ENCODE measurements at regions not wholly inside any gene's neighbourhood (a gene's known extent, or its start where the extent isn't known, plus 50 kb on each side); places are given as distances from the start of the nearest gene placed in this dataset.

DNA sequence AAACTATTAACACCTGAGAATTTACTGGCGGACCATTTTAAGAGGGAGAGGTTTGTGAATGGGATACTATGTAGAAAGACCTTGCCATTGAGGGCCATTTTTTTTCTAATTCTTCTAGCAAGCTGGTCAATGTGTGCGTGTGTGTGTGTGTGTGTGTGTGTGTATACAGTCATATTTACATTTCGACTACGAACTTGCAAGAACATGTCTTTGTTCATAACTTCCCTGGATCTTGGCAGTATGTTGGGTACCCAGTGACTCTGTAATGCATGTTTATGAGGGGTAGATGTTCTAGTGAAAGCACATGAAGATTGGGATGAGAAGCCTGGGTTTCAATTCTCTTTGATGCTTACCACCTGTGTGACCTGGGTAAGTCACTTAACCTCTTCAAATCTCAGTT is 133.6 kb downstream of the UBE2E3 start:
- no peak for DNase-seq

DNA sequence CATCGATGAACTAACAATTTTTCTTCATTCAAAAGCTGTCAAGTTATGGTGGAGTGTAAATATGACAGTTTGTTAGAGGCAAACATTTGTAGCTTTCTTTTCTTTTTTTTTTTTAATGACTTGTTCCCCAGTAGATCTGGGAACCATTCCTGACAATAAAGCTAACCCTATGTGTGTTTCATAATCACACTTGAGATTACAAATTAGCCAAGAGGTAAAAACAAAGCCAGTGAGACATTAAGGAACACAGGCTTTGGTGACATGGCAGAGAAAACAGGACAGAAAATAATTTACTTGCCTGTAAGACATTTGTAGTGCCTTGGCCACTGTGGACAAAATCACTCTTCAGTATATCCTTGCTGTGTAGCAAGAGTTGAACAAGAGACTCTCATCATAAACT is 135.9 kb downstream of the UBE2E3 start:
- no peak for DNase-seq

DNA sequence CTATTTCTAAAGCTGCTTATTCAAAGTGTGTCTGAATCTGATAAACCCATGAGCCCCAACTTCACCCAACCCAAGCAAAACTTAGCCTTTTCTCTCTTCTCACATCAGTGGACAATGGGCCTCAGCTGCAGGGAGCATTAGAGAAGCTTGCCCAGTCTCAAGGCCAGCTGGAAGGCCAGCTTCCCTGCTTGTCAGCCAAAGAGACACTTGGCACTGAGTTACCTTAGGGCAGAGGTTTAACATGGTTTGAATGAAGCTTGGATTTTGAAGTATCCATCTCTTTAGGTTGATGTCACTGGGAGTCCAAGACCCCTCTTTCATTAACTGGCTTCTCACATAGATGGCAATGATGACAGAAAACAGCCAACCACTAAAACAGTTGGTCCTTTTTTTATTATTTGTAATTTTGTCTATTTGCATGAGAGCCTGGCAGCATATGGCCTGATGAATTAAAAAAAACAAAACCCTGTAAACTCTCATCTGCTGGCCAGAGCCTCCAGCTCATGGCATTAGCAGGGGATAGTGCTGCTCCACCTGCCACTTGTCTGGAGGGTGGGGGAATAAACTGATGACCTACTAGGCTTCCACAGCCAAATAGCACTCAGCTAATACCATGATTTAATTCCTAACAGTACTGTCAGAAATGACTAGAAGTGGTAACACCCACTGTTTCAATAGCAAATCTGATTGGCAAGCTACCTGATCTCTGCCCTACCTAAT is 137.0 kb downstream of the UBE2E3 start:
- DNase-seq = no peak

DNA sequence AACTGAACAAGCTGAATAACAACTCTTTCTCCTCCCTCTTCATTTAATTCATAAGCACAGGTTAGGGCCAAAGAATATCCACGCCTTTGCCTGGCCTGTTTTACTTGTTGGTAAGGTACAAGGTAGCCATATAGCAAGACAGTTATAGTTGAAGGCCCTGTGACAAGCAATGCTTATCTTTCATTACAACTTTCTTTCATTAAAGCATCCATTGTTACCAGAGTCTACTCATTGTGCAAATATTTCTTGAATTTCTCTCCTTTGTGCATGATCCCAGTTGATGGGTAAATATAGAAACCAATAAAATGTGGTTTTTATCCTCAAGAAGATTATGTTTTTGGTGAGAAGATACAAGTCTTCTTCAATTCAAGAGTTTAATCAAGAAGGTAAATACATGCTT is 140.2 kb downstream of the UBE2E3 start:
- DNase-seq = no peak

DNA sequence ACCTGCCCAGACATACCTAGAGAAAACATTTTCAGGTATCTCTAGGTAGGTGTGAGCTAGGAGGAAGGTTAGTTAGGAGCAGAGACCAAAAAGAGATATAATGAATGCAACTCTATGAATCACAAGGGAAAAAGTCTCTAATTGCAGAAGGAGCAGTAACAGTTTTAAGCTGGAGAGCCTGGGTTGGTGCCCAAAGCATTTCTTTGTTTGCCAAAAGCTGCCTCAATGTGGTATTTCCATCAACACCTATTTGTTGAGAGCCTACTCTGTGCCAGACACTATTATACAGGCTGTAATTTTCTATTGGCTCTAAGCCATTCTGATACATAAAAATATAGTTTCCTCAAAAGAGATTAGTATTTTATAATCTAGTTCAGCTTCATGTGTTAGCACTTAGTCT is 141.6 kb downstream of the UBE2E3 start:
- no peak for DNase-seq

DNA sequence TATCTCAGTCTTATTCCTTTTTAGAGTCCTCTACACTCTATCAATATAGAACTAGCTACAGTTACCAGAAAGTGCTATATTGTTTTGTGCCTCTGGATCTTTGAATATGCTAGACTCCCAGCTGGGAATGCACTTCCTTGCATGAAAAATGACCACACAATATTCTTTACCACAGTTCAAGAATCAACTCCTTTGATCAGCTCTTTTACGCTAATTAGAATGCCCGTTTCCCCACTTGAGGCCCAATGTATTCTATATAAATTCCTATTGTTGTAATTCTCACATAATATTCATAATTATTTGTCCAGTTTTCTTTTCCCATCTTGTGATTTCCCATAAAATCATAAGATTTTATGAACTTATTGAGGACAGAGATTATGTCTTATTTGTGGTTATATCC is 142.2 kb downstream of the UBE2E3 start:
- no peak for DNase-seq

DNA sequence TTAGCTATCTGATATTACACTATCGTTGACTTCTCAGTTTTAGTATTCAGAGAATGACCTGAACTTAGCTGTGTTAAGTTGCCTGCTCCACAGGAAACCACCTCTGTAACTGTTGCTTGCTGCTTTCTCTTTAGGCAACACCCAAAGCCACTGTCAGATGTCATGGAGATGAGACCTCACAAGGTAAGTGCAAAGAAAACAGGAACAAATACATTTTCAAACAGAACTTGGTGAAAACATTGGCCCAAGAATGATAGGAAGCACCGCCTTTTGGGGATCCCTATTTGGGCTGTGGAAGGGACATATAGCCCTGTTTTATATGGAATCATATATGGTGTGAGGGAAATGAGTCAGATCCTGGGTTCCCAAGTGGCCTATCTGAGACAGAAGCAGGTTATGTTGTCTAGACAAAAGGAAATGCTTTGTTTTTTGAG is 143.4 kb downstream of the UBE2E3 start:
- no peak for DNase-seq

DNA sequence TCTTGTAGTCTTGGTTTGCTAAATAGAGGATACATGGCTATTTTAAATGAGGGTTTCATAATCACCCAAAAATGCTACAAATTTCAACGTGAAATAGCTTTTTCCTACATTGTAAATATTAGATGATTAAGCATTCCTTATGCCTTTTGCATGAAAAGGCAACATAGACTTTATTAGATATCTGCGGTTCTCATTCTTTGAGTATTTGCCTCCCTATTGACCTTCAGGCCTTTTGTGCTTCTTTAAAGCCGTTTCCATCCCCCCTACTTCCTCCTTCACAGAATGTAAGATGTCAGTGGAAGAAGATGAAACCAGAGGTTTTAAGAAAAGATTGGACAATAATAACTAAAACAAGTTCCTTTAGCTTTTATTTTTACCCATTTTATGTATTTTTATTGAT is 144.1 kb downstream of the UBE2E3 start:
- DNase-seq = no peak

DNA sequence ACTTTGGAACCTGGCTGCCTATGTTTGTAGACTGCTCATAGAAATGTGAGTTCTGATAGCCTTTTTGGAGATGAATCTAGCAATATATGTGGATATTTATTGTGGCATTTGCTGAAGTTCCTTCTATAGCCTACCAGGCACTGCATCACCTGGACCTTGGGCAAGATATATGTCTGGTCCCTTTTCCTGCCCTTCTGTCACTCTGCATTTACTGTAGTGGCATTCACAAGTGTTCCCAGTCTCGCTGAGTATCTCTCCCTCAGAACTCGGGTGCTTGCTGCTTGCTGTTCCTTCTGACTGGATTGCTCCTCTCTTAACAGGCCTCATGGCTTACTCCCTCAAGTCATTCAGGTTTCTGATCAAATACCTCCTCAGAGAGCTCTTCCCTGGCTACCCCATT is 145.0 kb downstream of the UBE2E3 start:
- no peak for DNase-seq

DNA sequence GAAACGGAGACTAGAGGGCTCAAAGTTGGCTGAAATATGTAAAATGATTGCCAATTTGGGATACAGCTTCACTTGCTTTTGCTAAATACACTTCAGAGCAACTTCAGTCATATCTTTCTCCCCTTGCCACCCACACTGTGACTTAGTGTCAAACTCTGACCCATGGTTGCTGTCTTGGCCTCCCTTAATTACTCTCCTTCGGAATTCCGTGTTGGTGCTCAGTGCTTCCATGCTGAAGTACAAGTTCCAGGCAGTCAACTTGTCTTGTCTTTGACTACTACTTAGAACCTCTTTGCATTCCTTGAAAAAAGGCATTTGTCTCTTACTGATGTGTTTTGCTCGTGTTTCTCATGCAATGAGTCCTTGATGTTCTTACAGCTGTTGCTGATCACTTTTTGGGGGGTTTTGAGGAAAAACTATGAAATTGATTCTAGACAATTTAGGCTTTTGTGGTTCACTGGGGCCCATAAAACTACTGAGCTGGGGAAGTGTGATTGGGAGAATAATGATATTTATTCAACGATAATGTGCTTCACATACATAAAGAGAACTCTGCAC is 146.0 kb downstream of the UBE2E3 start:
- DNase-seq = no peak

DNA sequence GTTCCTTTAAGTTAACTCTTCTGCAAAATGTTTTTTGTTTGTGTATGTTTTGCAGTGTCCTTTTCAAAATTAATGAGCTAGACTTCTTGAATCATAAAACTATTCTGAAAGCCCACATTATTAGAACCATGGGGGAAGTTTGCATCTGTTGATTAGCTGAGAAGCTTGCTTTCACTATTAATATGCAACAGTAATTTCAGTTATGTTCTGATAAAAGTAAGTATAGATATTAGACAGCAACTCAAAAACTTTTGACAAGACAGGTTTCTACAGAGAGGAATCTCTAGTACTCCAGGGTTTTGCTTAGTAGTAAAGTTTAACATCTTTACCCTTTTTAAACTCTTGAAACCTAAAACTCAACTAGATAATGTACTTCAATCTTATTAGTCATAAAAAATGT is 147.8 kb downstream of the UBE2E3 start:
- DNase-seq = no peak

DNA sequence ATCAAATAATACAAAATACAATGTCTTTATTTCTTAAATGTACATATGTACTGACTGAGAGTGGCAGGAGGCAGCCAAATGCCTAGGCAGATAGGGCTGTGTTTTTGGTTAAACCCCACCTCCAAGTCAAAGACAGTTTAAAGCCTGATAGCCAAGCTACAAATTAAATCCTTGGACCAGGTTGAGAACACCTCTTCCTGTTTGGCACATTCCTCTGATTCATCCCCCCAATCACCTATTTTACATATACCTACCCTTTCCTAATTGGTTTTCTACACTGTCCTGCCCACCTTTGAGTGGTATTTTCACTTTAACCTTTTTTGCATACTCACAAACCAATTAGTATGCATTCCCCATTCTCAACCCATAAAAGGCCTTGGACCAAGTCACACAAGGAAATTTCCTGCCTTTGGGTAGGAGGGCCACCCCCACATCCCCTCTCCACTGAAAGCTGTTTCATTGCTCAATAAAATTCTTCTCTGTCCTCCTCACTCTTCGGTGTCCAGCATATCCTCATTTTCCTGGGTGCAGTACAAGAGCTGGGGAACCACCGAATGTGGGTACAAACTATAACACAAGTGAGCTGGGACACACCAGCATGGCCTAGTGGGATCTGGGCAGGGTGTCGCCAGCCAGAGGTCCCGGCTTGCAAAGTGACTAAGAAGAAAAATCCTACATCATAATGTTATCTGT is 149.1 kb downstream of the UBE2E3 start:
- DNase-seq = no peak

DNA sequence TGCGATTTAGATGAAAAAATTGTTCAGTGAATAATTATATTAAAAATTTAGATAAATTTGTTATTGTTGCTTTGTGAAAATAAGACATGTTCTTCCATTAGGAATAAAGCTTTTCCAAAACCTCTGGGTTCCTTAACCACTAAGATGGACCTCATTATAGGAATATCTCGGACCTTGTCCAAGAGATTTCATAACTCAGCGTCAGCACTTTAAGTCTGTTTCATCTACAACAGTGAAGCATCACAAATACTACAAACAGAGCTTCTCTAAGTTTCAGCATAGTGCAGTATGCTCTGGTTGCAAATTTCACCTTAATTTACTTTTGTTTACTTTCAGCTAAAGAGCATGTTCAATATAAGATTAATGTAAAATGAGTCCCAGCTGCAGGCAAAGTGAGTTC is 150.3 kb downstream of the UBE2E3 start:
- DNase-seq = no peak

DNA sequence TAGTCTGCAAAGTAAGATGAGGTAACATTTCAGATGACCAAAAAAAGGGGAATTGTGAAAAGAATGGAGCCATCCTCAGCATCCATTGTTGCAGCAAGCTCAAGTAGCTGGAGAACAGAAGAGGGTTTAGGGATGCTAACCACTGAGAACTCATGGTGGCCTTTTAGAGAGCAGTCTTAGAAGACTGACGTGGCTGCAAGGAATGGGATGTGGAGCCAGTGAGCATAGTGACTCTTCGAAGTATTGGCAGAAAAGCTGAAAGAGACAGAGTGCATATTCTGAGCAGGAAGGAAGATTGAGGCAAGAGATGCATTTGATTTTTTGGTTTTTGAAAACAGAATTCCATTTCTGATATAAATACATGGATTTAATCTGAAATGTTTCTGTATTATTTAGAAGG is 151.2 kb downstream of the UBE2E3 start:
- DNase-seq = no peak

DNA sequence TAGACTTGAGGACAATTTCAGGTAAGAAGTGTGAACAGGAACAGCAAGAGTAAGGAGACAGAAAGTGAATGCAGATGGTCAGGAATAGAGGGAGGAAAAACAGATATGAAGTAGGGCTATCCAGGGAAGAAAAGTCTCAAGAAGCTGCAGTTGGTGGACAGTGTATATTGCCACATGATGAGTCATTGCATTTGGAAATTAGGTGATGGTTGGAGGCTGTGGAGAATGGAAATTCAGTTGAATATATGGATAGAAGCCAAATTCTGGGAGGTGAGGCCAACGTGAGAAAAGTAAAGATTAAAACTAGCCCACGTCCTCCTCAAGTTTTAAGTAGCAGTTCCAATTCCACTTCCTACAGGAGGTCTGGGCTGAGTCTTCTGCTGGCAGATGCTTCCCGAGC is 158.4 kb downstream of the UBE2E3 start:
- DNase-seq = no peak

DNA sequence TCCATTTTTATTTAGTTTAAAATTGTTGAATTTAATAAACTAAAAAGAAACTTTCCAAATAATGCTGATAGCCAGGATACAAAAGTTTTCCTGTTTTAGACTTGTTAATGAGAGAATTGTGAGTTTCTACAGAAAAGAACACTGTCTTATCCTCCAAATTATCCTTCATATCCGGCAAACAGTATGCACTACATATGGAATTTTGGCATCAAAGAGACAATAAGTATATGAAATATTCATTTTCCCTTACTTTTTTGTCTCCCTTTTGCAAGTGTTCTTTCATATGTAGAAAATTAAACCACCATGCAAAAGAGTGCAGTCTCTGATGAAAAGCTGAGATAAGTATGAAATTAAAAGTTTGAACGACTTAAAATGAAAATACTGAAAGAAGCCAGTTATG is 159.4 kb downstream of the UBE2E3 start:
- no peak for DNase-seq

DNA sequence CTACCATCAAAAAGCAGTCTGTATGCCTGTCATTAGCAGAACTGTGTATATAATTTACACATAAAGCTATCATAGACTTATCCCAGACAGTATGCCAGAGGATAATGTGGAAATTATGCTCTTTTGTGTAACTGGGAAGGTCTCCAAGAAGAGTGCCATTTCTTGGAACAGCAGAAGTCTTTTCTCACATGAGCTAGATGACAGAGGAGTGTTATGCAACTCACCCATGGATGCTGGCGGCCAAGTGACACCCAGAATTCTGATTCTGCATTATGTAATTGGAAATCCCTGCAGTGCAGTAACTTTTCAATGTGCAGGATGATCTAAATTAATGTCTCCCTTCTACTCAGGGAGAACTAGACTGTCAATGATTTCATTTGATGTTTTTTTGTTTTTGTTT is 160.0 kb downstream of the UBE2E3 start:
- DNase-seq = no peak

DNA sequence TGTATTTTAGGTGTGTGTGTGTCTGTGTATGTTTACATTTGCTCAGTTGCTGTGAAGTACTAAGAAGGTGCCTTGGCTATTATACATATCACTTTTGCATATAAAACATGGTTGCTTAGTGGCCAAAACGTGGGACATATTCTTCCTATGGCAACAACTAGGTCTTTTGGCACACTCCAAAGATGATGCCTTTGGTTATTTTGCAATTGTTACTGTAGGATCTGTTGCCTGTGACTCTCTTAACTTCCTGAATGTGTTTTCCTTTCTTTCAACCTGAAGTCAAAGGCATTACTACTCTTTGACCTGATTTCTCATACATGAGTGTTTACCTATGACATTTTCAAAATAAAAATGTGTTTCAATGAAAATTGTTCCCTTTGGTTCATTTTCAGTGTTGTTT is 160.5 kb downstream of the UBE2E3 start:
- no peak for DNase-seq

DNA sequence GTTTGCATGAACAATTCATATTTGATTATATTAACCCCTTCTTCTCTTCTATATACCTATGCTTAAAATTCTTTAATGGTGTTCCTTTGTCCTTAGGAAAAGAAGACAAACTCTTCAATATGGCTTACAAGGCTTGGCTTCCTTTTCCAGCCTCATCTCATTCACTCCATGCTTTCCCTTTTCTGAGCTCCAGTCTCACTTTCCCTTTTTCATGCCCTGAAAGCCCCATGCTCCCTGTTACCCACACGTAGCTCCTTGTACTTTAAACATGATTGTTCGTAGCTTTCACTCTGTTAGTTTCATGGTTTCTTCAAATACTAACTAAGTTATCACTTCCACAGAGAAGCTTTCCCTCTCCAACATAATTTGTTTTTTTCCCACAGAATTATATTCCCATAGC is 161.3 kb downstream of the UBE2E3 start:
- no peak for DNase-seq

DNA sequence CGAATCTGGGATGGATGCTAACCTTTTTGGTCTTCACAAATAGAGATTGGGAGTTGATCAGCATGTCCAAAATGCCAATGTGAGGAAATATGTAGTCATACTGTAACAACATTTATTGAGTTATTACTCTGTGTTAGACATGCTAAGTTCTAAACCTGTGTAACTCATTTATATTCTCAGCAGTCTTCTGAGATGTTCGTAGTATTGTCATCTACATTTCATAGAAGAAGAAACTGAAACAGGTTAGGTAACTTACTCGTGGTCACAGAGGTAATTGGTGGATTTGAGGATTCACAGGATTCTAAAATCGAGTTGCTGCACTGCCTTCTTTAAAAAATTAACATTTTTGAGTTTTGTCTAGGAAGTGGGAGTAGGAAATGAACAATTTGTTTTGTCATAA is 162.1 kb downstream of the UBE2E3 start:
- DNase-seq = no peak

DNA sequence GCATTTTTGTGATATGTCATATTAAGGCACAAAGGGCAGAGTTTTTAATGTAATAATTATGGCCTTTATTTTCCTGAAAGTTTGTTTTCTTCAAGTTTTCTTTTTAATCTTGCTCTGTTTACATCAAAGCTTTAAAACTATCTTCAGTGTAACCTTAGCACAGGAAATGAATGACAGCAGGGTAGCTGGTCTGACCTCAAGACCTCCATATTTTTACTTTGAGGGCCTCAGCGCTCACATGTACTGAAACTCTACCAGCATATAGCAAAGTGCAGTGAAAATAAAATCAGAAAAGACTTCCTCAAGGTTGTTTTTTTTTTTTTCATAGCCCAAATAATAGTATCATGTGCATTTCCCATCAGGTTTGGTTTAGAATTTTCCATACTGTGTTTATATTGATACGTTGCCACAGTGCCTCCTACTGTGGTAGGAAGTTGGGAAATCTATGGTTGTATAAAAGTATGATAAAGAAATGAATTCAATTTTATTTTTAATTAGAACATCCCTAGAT is 163.4 kb downstream of the UBE2E3 start:
- DNase-seq = no peak

DNA sequence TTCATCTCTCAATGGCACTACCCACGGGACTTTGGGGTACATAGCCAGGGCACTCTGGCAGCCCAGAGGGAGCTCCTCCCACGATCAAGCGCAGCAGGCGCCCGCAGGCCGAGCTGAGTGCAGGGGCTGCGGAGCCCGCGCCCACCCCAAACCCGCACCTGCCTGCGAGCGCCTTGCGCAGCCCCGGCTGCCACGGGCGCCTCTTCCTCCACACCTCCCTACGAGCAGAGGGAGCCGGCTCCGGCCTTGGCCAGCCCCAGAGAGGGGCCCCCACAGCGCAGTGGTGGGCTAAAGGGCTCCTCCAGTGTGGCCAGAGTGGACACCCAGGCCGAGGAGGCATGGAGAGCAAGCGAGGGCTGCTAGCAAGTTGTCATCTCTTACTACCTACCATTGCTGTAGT is 165.2 kb downstream of the UBE2E3 start:
- DNase-seq = no peak

DNA sequence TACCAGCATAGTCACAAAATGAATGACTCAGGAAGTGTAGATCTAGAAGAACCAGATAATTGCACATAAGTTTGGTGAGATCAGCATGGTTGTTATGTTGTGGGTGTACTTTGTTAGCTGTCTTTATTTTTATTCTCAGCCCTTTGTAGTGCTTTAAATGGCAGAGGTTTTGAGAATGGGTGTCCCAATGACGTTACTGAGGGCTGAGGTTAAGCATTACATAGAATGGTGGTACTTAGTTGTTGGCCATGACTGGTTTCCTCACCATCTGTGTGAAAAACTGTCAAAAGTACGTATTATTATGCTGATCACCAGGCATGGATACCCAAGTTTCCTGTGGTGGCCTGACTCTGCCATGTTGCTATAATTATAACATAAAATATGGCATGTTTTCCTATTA is 165.8 kb downstream of the UBE2E3 start:
- no peak for DNase-seq

DNA sequence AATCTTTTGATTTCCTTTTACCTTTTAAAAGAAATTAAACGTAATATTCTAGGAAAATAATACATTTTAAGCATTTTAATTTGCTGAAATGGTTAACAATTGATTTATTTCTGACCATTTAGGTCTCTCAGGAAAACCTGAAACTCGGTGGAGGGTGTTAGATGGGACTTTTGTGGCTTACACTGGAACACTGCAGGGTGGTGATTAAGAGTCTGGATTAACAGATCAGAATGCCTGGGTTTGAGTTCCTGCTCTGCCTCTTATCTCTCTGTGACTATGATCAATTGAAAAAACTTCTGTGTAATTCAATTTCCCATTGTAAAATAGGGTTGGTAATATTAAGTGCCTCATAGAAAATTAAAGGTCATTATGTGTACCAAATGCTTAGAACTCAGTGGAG is 168.7 kb downstream of the UBE2E3 start:
- no peak for DNase-seq

DNA sequence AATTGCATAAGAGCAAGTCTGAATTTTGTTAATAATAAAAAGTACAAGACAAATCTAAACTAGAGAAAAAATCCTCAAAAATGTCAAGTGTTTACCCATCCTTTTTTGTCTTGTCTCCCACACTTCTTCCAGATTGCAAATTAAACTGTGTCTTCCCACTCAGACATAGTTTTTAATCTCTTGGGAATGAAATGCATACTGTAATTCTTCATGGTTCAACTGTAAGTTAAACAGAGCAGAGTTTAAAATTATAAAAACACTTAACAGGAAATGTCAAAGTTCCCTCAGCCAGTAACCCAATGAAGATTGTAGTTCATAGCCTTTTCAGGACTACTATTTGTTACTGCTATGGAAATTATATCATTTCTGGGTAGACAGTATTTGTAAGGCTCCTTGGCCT is 171.8 kb downstream of the UBE2E3 start:
- DNase-seq = no peak
